ENCODE measurements at regions not wholly inside any gene's neighbourhood (a gene's known extent, or its start where the extent isn't known, plus 50 kb on each side); places are given as distances from the start of the nearest gene placed in this dataset.

- Mint-ChIP-seq H3K27me3 (ENCODE audit: low read depth, poor library complexity) (no peaks in the 10 kb centered on the region), H3K4me1 (no peaks in the 10 kb centered on the region), H3K9me3 (peaks cover 9% of the 10 kb centered on the region), H3K27ac (no peak overlapping the region), H3K36me3 (ENCODE audit: low read depth) (no peaks in the 10 kb centered on the region), H3K4me3 (no peak overlapping the region)
- TF ChIP-seq, protein P1, sequence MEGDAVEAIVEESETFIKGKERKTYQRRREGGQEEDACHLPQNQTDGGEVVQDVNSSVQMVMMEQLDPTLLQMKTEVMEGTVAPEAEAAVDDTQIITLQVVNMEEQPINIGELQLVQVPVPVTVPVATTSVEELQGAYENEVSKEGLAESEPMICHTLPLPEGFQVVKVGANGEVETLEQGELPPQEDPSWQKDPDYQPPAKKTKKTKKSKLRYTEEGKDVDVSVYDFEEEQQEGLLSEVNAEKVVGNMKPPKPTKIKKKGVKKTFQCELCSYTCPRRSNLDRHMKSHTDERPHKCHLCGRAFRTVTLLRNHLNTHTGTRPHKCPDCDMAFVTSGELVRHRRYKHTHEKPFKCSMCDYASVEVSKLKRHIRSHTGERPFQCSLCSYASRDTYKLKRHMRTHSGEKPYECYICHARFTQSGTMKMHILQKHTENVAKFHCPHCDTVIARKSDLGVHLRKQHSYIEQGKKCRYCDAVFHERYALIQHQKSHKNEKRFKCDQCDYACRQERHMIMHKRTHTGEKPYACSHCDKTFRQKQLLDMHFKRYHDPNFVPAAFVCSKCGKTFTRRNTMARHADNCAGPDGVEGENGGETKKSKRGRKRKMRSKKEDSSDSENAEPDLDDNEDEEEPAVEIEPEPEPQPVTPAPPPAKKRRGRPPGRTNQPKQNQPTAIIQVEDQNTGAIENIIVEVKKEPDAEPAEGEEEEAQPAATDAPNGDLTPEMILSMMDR (IDR thresholded peaks at IDR 0.05), result no peak
- no peak for DNase-seq
Measured at GRCh38 chr4:96972920-96973319, 1133.0 kb downstream of the PDHA2 start.

GRCh38 chr4:96974295-96974694 lies 1134.4 kb downstream of the PDHA2 start:
- Mint-ChIP-seq H3K4me1 (no peaks in the 10 kb centered on the region), H3K27me3 (ENCODE audit: low read depth, poor library complexity) (no peaks in the 10 kb centered on the region), H3K36me3 (ENCODE audit: low read depth) (no peaks in the 10 kb centered on the region), H3K4me3 (no peak overlapping the region), H3K27ac (no peak overlapping the region), H3K9me3 (peaks cover 14% of the 10 kb centered on the region)
- TF ChIP-seq, protein P1 (IDR thresholded peaks at IDR 0.05), result no peak
- no peak for DNase-seq

GRCh38 chr4:96983830-96984229 lies 1143.9 kb downstream of the PDHA2 start:
- DNase-seq, result no peak
- H3K9me3 Mint-ChIP-seq, result peaks cover 9% of the 10 kb centered on the region
- no peaks in the 10 kb centered on the region for H3K36me3 Mint-ChIP-seq (ENCODE audit: low read depth)
- TF ChIP-seq, protein P1 (IDR thresholded peaks at IDR 0.05), result no peak
- no peak overlapping the region for H3K4me3 Mint-ChIP-seq
- no peak overlapping the region for H3K27ac Mint-ChIP-seq
- H3K27me3 Mint-ChIP-seq (ENCODE audit: low read depth, poor library complexity), result no peaks in the 10 kb centered on the region
- no peaks in the 10 kb centered on the region for H3K4me1 Mint-ChIP-seq

- no peaks in the 10 kb centered on the region for H3K9me3 Mint-ChIP-seq
- no peak for DNase-seq
- no peak overlapping the region for H3K27ac Mint-ChIP-seq
- H3K4me3 Mint-ChIP-seq, result no peak overlapping the region
- TF ChIP-seq, protein P1 (IDR thresholded peaks at IDR 0.05), result no peak
- no peaks in the 10 kb centered on the region for H3K36me3 Mint-ChIP-seq (ENCODE audit: low read depth)
- H3K27me3 Mint-ChIP-seq (ENCODE audit: low read depth, poor library complexity), result no peaks in the 10 kb centered on the region
- no peaks in the 10 kb centered on the region for H3K4me1 Mint-ChIP-seq
Measured at GRCh38 chr4:96986816-96987215, 1146.9 kb downstream of the PDHA2 start.

GRCh38 chr4:96991083-96991482 lies 1151.2 kb downstream of the PDHA2 start:
- TF ChIP-seq, protein P1 (IDR thresholded peaks at IDR 0.05), result no peak
- H3K4me3 Mint-ChIP-seq, result no peak overlapping the region
- H3K27ac Mint-ChIP-seq, result no peak overlapping the region
- H3K27me3 Mint-ChIP-seq (ENCODE audit: low read depth, poor library complexity), result peaks cover 5% of the 10 kb centered on the region
- H3K4me1 Mint-ChIP-seq, result no peaks in the 10 kb centered on the region
- DNase-seq, result no peak
- no peaks in the 10 kb centered on the region for H3K9me3 Mint-ChIP-seq
- no peaks in the 10 kb centered on the region for H3K36me3 Mint-ChIP-seq (ENCODE audit: low read depth)

GRCh38 chr4:96992443-96992842 lies 1150.8 kb downstream of the STPG2 start:
- no peaks in the 10 kb centered on the region for H3K36me3 Mint-ChIP-seq (ENCODE audit: low read depth)
- peaks cover 5% of the 10 kb centered on the region for H3K27me3 Mint-ChIP-seq (ENCODE audit: low read depth, poor library complexity)
- no peak for DNase-seq
- H3K4me1 Mint-ChIP-seq, result no peaks in the 10 kb centered on the region
- TF ChIP-seq, protein P1 (IDR thresholded peaks at IDR 0.05), result no peak
- no peaks in the 10 kb centered on the region for H3K9me3 Mint-ChIP-seq
- H3K27ac Mint-ChIP-seq, result no peak overlapping the region
- H3K4me3 Mint-ChIP-seq, result no peak overlapping the region
